Fibroblast of pulmonary artery (primary cell): ENCODE measurements at regions not wholly inside any gene's neighbourhood (a gene's known extent, or its start where the extent isn't known, plus 50 kb on each side); places are given as distances from the start of the nearest gene placed in this dataset.

ENCODE experiments used
- DNase-seq: peaks from one replicate; pipeline ENCODE4 v3.0.0-alpha.2; 2010; ENCODE audit warnings: low read depth
- H3K4me3 ChIP-seq: replicated peaks from 2 replicates; pipeline ENCODE4 v1.5.1; 2011; ENCODE audit warnings: low read depth, mild to moderate bottlenecking, control low read depth, low read length, moderate library complexity
- CTCF ChIP-seq: IDR thresholded peaks from 2 replicates; pipeline ENCODE4 v1.5.1; 2011; ENCODE audit warnings: mild to moderate bottlenecking, control low read depth, low read length, inconsistent platforms; ENCODE audit errors: missing control alignments

GRCh38 chr18:60445341-60445740 lies 72.8 kb upstream of the MC4R start:
- TF ChIP-seq CTCF, result no peak
- DNase-seq, result peak; percentile 6

GRCh38 chr18:60446821-60447220 lies 74.2 kb upstream of the MC4R start:
- H3K4me3 ChIP-seq, result no peak overlapping the region
- no peak for DNase-seq
- TF ChIP-seq CTCF, result no peak

More at GRCh38 chr18:60445341-60445740, 72.8 kb upstream of the MC4R start:
- no peak overlapping the region for H3K4me3 ChIP-seq

GRCh38 chr18:60448487-60449267 lies 76.1 kb upstream of the MC4R start:
- DNase-seq, result no peak
- TF ChIP-seq CTCF, result no peak
- H3K4me3 ChIP-seq, result no peak overlapping the region

- peak; percentile 24 for DNase-seq
- H3K4me3 ChIP-seq, result no peak overlapping the region
- no peak for TF ChIP-seq CTCF
Measured at GRCh38 chr18:60452421-60452820, 79.8 kb upstream of the MC4R start.

GRCh38 chr18:60466677-60467076 lies 94.1 kb upstream of the MC4R start:
- peak; percentile 36 for DNase-seq
- H3K4me3 ChIP-seq, result no peak overlapping the region
- TF ChIP-seq CTCF, result no peak

GRCh38 chr18:60469387-60470100 lies 97.0 kb upstream of the MC4R start:
- no peak overlapping the region for H3K4me3 ChIP-seq
- TF ChIP-seq CTCF, result no peak
- DNase-seq, result peak; percentile 6
